Esophagus muscularis mucosa (tissue), 3 donors: ENCODE measurements at regions not wholly inside any gene's neighbourhood (a gene's known extent, or its start where the extent isn't known, plus 50 kb on each side); places are given as distances from the start of the nearest gene placed in this dataset.

Experiments
- CTCF ChIP-seq, 3 experiments: fragments of 200-600 bp in 2 of 3; fragments of 450-650 bp in 1 of 3; sonication (generic) in 2 of 3; IDR thresholded peaks; one replicate each; pipeline ENCODE4 v1.5.1; 2017 to 2019; ENCODE audit warnings: antibody characterized with exemption in 3 of 3, mild to moderate bottlenecking in 2 of 3, moderate library complexity in 1 of 3
- POLR2A ChIP-seq: fragments of 450-650 bp; IDR thresholded peaks from one replicate; pipeline ENCODE4 v1.6.1; 2017; ENCODE audit warnings: antibody characterized with exemption, moderate library complexity, mild to moderate bottlenecking, low read depth
- POLR2AphosphoS5 ChIP-seq, 2 donors: sonication (generic); formaldehyde crosslinking; IDR thresholded peaks; one replicate each; pipeline ENCODE4 v1.6.1; 2017; ENCODE audit warnings: antibody characterized with exemption in 2 of 2

DNA sequence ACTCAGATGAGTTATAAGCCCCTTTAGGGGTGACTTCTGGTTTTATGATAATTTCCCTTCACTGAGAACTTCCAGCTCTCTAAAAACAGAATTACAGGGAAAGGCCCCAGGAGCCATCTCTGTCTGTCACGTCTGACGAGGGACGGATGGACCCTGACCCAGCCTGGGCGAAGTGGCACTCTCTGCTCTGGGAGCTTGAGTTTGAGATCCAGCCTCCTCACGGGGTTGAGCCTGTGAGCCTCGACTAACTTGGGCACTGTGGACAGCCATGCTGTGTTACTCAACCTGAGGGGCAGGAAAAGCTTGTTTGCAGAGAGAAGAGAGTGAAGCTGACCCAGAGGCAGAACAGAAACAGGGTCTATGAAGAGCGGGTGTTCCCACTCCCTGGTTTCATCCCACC lies 54.6 kb upstream of the MNX1 start:
- TF ChIP-seq CTCF (IDR thresholded peaks at IDR 0.05) (no peak), POLR2A (no peak), POLR2AphosphoS5 (IDR thresholded peaks at IDR 0.05) (no peak)
